ENCODE measurements at regions not wholly inside any gene's neighbourhood (a gene's known extent, or its start where the extent isn't known, plus 50 kb on each side); places are given as distances from the start of the nearest gene placed in this dataset.

GRCh38 chr14:49993565-49993964 lies 100.7 kb downstream of the ARF6 start:
- TF ChIP-seq, protein P1, sequence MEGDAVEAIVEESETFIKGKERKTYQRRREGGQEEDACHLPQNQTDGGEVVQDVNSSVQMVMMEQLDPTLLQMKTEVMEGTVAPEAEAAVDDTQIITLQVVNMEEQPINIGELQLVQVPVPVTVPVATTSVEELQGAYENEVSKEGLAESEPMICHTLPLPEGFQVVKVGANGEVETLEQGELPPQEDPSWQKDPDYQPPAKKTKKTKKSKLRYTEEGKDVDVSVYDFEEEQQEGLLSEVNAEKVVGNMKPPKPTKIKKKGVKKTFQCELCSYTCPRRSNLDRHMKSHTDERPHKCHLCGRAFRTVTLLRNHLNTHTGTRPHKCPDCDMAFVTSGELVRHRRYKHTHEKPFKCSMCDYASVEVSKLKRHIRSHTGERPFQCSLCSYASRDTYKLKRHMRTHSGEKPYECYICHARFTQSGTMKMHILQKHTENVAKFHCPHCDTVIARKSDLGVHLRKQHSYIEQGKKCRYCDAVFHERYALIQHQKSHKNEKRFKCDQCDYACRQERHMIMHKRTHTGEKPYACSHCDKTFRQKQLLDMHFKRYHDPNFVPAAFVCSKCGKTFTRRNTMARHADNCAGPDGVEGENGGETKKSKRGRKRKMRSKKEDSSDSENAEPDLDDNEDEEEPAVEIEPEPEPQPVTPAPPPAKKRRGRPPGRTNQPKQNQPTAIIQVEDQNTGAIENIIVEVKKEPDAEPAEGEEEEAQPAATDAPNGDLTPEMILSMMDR (IDR thresholded peaks at IDR 0.05) = no peak
- TF ChIP-seq POLR2A (IDR thresholded peaks at IDR 0.05) = no peak

Data from prostate gland (tissue), 2 donors.